Prostate gland (tissue), 2 donors: ENCODE measurements at regions not wholly inside any gene's neighbourhood (a gene's known extent, or its start where the extent isn't known, plus 50 kb on each side); places are given as distances from the start of the nearest gene placed in this dataset.

Source experiments
- POLR2A ChIP-seq: fragments of 450-650 bp; IDR thresholded peaks from one replicate; pipeline ENCODE4 v1.6.1; 2016; ENCODE audit warnings: antibody characterized with exemption, mild to moderate bottlenecking
- POLR2AphosphoS5 ChIP-seq: sonication (generic); formaldehyde crosslinking; IDR thresholded peaks from one replicate; pipeline ENCODE4 v1.6.1; 2017; ENCODE audit warnings: antibody characterized with exemption
- TF ChIP-seq, protein P1 (sequence below), 4 experiments: fragments of 200-600 bp in 2 of 4; fragments of 450-650 bp in 2 of 4; sonication (generic) in 2 of 4; IDR thresholded peaks; 1 replicate in 3 of 4; 2 replicates in 1 of 4; pipeline ENCODE4 v1.5.1; 2016 to 2019; ENCODE audit warnings: antibody characterized with exemption in 4 of 4, mild to moderate bottlenecking in 2 of 4, moderate library complexity in 2 of 4

DNA sequence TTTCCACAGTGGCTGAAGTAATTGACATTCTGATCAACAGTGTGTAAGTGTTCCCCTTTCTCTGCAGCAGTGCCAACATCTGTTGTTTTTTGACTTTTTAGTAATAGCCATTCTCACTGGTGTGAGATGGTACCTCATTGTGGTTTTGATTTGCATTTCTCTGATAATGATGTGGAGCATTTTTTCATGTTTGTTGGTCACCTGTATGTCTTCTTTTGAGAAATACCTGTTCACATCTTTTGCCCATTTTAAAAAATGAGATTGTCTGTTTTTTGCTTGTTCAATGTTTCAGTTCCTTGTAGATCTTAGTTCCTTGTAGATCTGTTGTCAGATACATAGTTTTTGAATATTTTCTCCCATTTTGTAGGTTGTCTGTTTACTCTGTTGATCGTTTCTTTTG, 162.5 kb upstream of the PITX1 start:
- TF ChIP-seq, protein P1, sequence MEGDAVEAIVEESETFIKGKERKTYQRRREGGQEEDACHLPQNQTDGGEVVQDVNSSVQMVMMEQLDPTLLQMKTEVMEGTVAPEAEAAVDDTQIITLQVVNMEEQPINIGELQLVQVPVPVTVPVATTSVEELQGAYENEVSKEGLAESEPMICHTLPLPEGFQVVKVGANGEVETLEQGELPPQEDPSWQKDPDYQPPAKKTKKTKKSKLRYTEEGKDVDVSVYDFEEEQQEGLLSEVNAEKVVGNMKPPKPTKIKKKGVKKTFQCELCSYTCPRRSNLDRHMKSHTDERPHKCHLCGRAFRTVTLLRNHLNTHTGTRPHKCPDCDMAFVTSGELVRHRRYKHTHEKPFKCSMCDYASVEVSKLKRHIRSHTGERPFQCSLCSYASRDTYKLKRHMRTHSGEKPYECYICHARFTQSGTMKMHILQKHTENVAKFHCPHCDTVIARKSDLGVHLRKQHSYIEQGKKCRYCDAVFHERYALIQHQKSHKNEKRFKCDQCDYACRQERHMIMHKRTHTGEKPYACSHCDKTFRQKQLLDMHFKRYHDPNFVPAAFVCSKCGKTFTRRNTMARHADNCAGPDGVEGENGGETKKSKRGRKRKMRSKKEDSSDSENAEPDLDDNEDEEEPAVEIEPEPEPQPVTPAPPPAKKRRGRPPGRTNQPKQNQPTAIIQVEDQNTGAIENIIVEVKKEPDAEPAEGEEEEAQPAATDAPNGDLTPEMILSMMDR (IDR thresholded peaks at IDR 0.05) = no peak
- TF ChIP-seq POLR2AphosphoS5 (no peak), POLR2A (no peak)
